Loucy (cell line): ENCODE measurements at regions not wholly inside any gene's neighbourhood (a gene's known extent, or its start where the extent isn't known, plus 50 kb on each side); places are given as distances from the start of the nearest gene placed in this dataset.

ENCODE experiments used
- H2AFZ ChIP-seq: fragments of 200-600 bp; sonication (generic); 2 replicates; pipeline ENCODE4 v1.6.0; 2016; ENCODE audit warnings: antibody characterized with exemption, mild to moderate bottlenecking, low read length, moderate library complexity
- H3F3A ChIP-seq: fragments of 200-600 bp; 2 replicates; pipeline ENCODE4 v1.6.0; 2016; ENCODE audit warnings: antibody characterized with exemption, low read depth, mild to moderate bottlenecking
- H3K27me3 ChIP-seq: fragments of 200-600 bp; sonication (generic); 2 replicates; pipeline ENCODE4 v1.6.1; 2014; ENCODE audit warnings: low read length, mild to moderate bottlenecking; ENCODE audit not compliant: insufficient read depth, poor library complexity, severe bottlenecking
- H3K36me3 ChIP-seq: fragments of 200-600 bp; sonication (generic); 2 replicates; pipeline ENCODE4 v1.6.1; 2016; ENCODE audit warnings: low read length; ENCODE audit not compliant: insufficient read depth
- H3K4me1 ChIP-seq: fragments of 200-600 bp; sonication (generic); 2 replicates; pipeline ENCODE4 v1.5.1; 2014; ENCODE audit warnings: low read length, mild to moderate bottlenecking; ENCODE audit not compliant: insufficient read depth, poor library complexity, severe bottlenecking
- H3K4me2 ChIP-seq: fragments of 200-600 bp; sonication (generic); 2 replicates; pipeline ENCODE4 v1.6.0; 2014; ENCODE audit warnings: antibody characterized with exemption, low read length, low read depth, mild to moderate bottlenecking; ENCODE audit not compliant: poor library complexity, severe bottlenecking
- H3K4me3 ChIP-seq: fragments of 200-600 bp; sonication (generic); 2 replicates; pipeline ENCODE4 v1.5.1; 2014; ENCODE audit warnings: low read length, mild to moderate bottlenecking, mixed read lengths; ENCODE audit not compliant: poor library complexity, severe bottlenecking
- H3K79me2 ChIP-seq: fragments of 200-600 bp; sonication (generic); 2 replicates; pipeline ENCODE4 v1.6.1; 2014; ENCODE audit warnings: low read length; ENCODE audit not compliant: insufficient read depth
- H3K9ac ChIP-seq: fragments of 200-600 bp; sonication (generic); 2 replicates; pipeline ENCODE4 v1.6.0; 2014; ENCODE audit warnings: mild to moderate bottlenecking, low read depth, low read length, moderate library complexity; ENCODE audit not compliant: poor library complexity, severe bottlenecking
- H3K9me2 ChIP-seq: fragments of 200-600 bp; sonication (generic); replicated peaks from 2 replicates; pipeline ENCODE4 v1.6.1; 2016; ENCODE audit warnings: low read depth, low read length, mixed read lengths
- H3K9me3 ChIP-seq: fragments of 200-600 bp; sonication (generic); 2 replicates; pipeline ENCODE4 v1.6.1; 2014; ENCODE audit warnings: mild to moderate bottlenecking, antibody characterized with exemption, low read length, low read depth; ENCODE audit not compliant: insufficient read depth
- H4K20me1 ChIP-seq: fragments of 200-600 bp; sonication (generic); 2 replicates; pipeline ENCODE4 v1.6.0; 2014; ENCODE audit warnings: antibody characterized with exemption, low read length, mild to moderate bottlenecking; ENCODE audit not compliant: insufficient read depth, poor library complexity, severe bottlenecking
- EZH2phosphoT487 ChIP-seq: fragments of 200-600 bp; IDR thresholded peaks from 2 replicates; pipeline ENCODE4 v1.6.1; 2018; ENCODE audit warnings: antibody characterized with exemption, mild to moderate bottlenecking, moderate library complexity, borderline replicate concordance
- TF ChIP-seq, protein P1 (sequence below): fragments of 200-600 bp; sonication (generic); conservative IDR thresholded peaks from 2 replicates; pipeline ENCODE4 v1.5.1; 2014; ENCODE audit warnings: mild to moderate bottlenecking, antibody characterized with exemption, low read length

DNA sequence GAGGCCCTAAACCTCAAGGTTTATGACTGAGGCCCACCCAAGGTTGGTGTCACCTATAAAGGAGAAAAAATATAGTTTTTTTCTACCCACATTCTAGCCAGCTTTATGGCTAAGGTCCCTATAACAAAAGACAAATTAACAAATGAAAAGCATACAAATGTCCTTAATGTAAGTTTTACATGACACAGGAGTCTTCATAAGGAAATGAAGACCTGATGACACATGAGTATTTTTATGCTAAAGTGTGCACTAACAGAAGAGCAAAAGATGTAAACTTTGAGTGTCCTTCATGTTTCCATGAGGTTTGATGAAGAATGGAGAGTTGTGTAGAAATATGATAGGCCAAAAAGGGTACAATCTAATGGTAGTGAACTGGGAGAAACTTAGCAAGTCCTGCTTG lies 114.7 kb upstream of the INTU start:
- no peak overlapping the region for H3K4me3 ChIP-seq
- H3K27me3 ChIP-seq = no peaks in the 10 kb centered on the region
- no peaks in the 10 kb centered on the region for H3K36me3 ChIP-seq
- no peaks in the 10 kb centered on the region for H3K9me2 ChIP-seq
- no peaks in the 10 kb centered on the region for H3F3A ChIP-seq
- TF ChIP-seq EZH2phosphoT487 = no peak
- TF ChIP-seq, protein P1, sequence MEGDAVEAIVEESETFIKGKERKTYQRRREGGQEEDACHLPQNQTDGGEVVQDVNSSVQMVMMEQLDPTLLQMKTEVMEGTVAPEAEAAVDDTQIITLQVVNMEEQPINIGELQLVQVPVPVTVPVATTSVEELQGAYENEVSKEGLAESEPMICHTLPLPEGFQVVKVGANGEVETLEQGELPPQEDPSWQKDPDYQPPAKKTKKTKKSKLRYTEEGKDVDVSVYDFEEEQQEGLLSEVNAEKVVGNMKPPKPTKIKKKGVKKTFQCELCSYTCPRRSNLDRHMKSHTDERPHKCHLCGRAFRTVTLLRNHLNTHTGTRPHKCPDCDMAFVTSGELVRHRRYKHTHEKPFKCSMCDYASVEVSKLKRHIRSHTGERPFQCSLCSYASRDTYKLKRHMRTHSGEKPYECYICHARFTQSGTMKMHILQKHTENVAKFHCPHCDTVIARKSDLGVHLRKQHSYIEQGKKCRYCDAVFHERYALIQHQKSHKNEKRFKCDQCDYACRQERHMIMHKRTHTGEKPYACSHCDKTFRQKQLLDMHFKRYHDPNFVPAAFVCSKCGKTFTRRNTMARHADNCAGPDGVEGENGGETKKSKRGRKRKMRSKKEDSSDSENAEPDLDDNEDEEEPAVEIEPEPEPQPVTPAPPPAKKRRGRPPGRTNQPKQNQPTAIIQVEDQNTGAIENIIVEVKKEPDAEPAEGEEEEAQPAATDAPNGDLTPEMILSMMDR = no peak
- H3K79me2 ChIP-seq = no peaks in the 10 kb centered on the region
- no peaks in the 10 kb centered on the region for H3K4me1 ChIP-seq
- H3K9ac ChIP-seq = no peak overlapping the region
- H2AFZ ChIP-seq = no peak overlapping the region
- H3K4me2 ChIP-seq = no peak overlapping the region
- H3K9me3 ChIP-seq = no peaks in the 10 kb centered on the region
- no peaks in the 10 kb centered on the region for H4K20me1 ChIP-seq

DNA sequence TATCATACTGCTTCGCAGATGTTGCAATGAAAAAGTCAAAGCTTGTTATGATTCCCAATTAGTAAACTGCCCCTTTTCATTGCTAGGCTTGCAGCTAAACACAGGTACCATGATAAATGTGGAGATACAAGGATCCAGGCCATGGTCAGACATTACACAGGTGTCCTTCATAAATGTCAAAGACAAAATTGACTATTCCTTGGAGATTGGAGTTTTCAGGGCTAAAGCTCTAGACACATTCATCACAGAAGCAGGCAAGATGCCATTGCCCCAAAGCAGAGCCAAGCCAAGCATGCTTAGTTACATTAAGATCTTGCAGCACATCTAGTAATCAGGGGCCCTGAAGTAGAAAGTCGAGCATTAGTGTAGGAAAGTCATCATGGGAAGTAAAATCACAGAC lies 111.3 kb upstream of the INTU start:
- TF ChIP-seq EZH2phosphoT487 = no peak
- TF ChIP-seq, protein P1 = no peak
- H3K27me3 ChIP-seq = no peaks in the 10 kb centered on the region
- no peaks in the 10 kb centered on the region for H3K36me3 ChIP-seq
- H4K20me1 ChIP-seq = no peaks in the 10 kb centered on the region
- H3K9ac ChIP-seq = no peak overlapping the region
- no peaks in the 10 kb centered on the region for H3K4me1 ChIP-seq
- H2AFZ ChIP-seq = no peak overlapping the region
- H3K9me2 ChIP-seq = no peaks in the 10 kb centered on the region
- no peaks in the 10 kb centered on the region for H3K79me2 ChIP-seq
- H3K4me3 ChIP-seq = no peak overlapping the region
- H3K9me3 ChIP-seq = no peaks in the 10 kb centered on the region
- no peaks in the 10 kb centered on the region for H3F3A ChIP-seq
- H3K4me2 ChIP-seq = no peak overlapping the region

DNA sequence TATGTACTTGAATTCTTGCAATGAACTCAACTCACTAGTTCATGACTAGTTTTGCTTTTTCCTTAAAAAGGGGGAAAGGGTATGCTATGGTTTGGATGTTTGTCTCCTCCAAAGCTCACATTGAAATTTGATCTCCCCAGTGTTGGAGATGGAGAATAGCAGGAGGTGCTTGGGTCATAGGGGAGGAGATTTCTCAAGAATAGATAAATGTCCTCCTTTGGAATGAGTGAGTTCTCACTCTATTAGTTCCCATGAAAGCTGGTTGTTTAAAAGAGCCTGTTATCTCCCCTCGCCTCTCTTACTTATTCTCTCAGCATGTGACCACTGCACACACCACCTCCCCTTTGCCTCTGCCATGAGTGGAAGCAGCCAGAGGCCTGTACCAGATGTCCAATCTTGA lies 109.4 kb upstream of the INTU start:
- Histone ChIP-seq H3K9ac (no peak overlapping the region), H3K79me2 (no peaks in the 10 kb centered on the region), H3K4me3 (no peak overlapping the region), H3K27me3 (no peaks in the 10 kb centered on the region), H3K4me2 (no peak overlapping the region), H3K9me3 (no peaks in the 10 kb centered on the region), H3F3A (no peaks in the 10 kb centered on the region), H3K36me3 (no peaks in the 10 kb centered on the region), H3K4me1 (no peaks in the 10 kb centered on the region), H4K20me1 (no peaks in the 10 kb centered on the region), H2AFZ (no peak overlapping the region), H3K9me2 (no peaks in the 10 kb centered on the region)
- no peak for TF ChIP-seq EZH2phosphoT487
- TF ChIP-seq, protein P1 = no peak
